ENCODE measurements at regions not wholly inside any gene's neighbourhood (a gene's known extent, or its start where the extent isn't known, plus 50 kb on each side); places are given as distances from the start of the nearest gene placed in this dataset.

- no peak for ATAC-seq
Measured at GRCh38 chr10:57017356-57018037, 656.4 kb upstream of the ZWINT start.

GRCh38 chr10:57015595-57016318 lies 654.7 kb upstream of the ZWINT start:
- TF ChIP-seq POLR2AphosphoS5 (IDR thresholded peaks at IDR 0.05; ENCODE audit: low read depth, low read length): no peak
- no peak for TF ChIP-seq TCF7L2 (IDR thresholded peaks at IDR 0.05; ENCODE audit: low read depth, low read length)
- ATAC-seq (no peak), DNase-seq (ENCODE audit: low read depth, low spot score) (no peak)
- Histone ChIP-seq H3K27me3 (ENCODE audit: control insufficient read depth, insufficient read depth, low read length) (no peaks in the 10 kb centered on the region), H3K4me1 (ENCODE audit: control insufficient read depth, insufficient read depth, low read length) (no peaks in the 10 kb centered on the region), H3K4me3 (ENCODE audit: low read depth in 2 of 2, low read length in 2 of 2) (no peak overlapping the region), H3K9me3 (ENCODE audit: control insufficient read depth, insufficient read depth, low read depth, low read length) (no peaks in the 10 kb centered on the region), H3K36me3 (ENCODE audit: control insufficient read depth, insufficient read depth, low read length) (no peaks in the 10 kb centered on the region), H3K27ac (ENCODE audit: low read length) (no peak overlapping the region)
- intact Hi-C loops (cut with micrococcal nuclease; ENCODE audit: unreplicated experiment) (no loop called here), in situ Hi-C loops (cut with HindIII; ENCODE audit: low pct_unique_long_range_greater_than_20kb, low sequenced_read_pairs) (no loop called here)
- CTCF ChIA-PET: no interaction called here
- BruUV-seq (replicated peaks): no TSS peak
- POLR2A ChIA-PET: no interaction called here

More at GRCh38 chr10:57017356-57018037, 656.4 kb upstream of the ZWINT start:
- Histone ChIP-seq H3K4me3 (ENCODE audit: low read depth in 2 of 2, low read length in 2 of 2) (no peak overlapping the region), H3K27ac (ENCODE audit: low read length) (no peak overlapping the region), H3K9me3 (ENCODE audit: control insufficient read depth, insufficient read depth, low read depth, low read length) (no peaks in the 10 kb centered on the region), H3K27me3 (ENCODE audit: control insufficient read depth, insufficient read depth, low read length) (no peaks in the 10 kb centered on the region), H3K4me1 (ENCODE audit: control insufficient read depth, insufficient read depth, low read length) (no peaks in the 10 kb centered on the region), H3K36me3 (ENCODE audit: control insufficient read depth, insufficient read depth, low read length) (no peaks in the 10 kb centered on the region)
- in situ Hi-C loops (cut with HindIII; ENCODE audit: low pct_unique_long_range_greater_than_20kb, low sequenced_read_pairs) (no loop called here), intact Hi-C loops (cut with micrococcal nuclease; ENCODE audit: unreplicated experiment) (no loop called here)
- TF ChIP-seq CTCF (IDR thresholded peaks at IDR 0.05) (no peak), TCF7L2 (IDR thresholded peaks at IDR 0.05; ENCODE audit: low read depth, low read length) (no peak), REST (IDR thresholded peaks at IDR 0.05; ENCODE audit: insufficient read depth in 1 of 2, low read depth in 2 of 2, low read length in 1 of 2) (no peak), SIN3A (IDR thresholded peaks at IDR 0.05; ENCODE audit: borderline replicate concordance, insufficient read depth, low read depth, low read length) (no peak), POLR2AphosphoS5 (IDR thresholded peaks at IDR 0.05; ENCODE audit: low read depth, low read length) (no peak)
- ChIA-PET CTCF (no interaction called here), POLR2A (no interaction called here)
- DNase-seq (ENCODE audit: low read depth, low spot score): no peak
- no TSS peak for BruUV-seq (replicated peaks)

- DNase-seq (ENCODE audit: low read depth, low spot score): no peak
- no peaks in the 10 kb centered on the region for H3K9me3 ChIP-seq (ENCODE audit: control insufficient read depth, insufficient read depth, low read depth, low read length)
- in situ Hi-C loops (cut with HindIII; ENCODE audit: low pct_unique_long_range_greater_than_20kb, low sequenced_read_pairs): no loop called here
- intact Hi-C loops (cut with micrococcal nuclease; ENCODE audit: unreplicated experiment): no loop called here
- no peak overlapping the region for H3K4me3 ChIP-seq (ENCODE audit: low read depth in 2 of 2, low read length in 2 of 2)
- no peak for TF ChIP-seq POLR2AphosphoS5 (IDR thresholded peaks at IDR 0.05; ENCODE audit: low read depth, low read length)
- no peak for TF ChIP-seq SIN3A (IDR thresholded peaks at IDR 0.05; ENCODE audit: borderline replicate concordance, insufficient read depth, low read depth, low read length)
- TF ChIP-seq REST (IDR thresholded peaks at IDR 0.05; ENCODE audit: insufficient read depth in 1 of 2, low read depth in 2 of 2, low read length in 1 of 2): no peak
- no peak for TF ChIP-seq CTCF (IDR thresholded peaks at IDR 0.05)
- no peak for TF ChIP-seq TCF7L2 (IDR thresholded peaks at IDR 0.05; ENCODE audit: low read depth, low read length)
- no peak for ATAC-seq
- POLR2A ChIA-PET: no interaction called here
- H3K27me3 ChIP-seq (ENCODE audit: control insufficient read depth, insufficient read depth, low read length): no peaks in the 10 kb centered on the region
- BruUV-seq (replicated peaks): no TSS peak
- H3K36me3 ChIP-seq (ENCODE audit: control insufficient read depth, insufficient read depth, low read length): no peaks in the 10 kb centered on the region
- no peaks in the 10 kb centered on the region for H3K4me1 ChIP-seq (ENCODE audit: control insufficient read depth, insufficient read depth, low read length)
- CTCF ChIA-PET: no interaction called here
- no peak overlapping the region for H3K27ac ChIP-seq (ENCODE audit: low read length)
Measured at GRCh38 chr10:57015187-57015586, 654.1 kb upstream of the ZWINT start.

Measured in Panc1 (cell line).